GM06990 (cell line): ENCODE measurements at regions not wholly inside any gene's neighbourhood (a gene's known extent, or its start where the extent isn't known, plus 50 kb on each side); places are given as distances from the start of the nearest gene placed in this dataset.

Source experiments
- DNase-seq: peaks from one replicate; pipeline ENCODE4 v3.0.0-alpha.2; 2011; ENCODE audit not compliant: insufficient read length; ENCODE audit errors: extremely low read depth
- H3K27me3 ChIP-seq: replicated peaks from 2 replicates; pipeline ENCODE4 v1.6.0; 2011; ENCODE audit warnings: low read length; ENCODE audit not compliant: control insufficient read depth, insufficient read depth
- H3K36me3 ChIP-seq: 2 replicates; pipeline ENCODE4 v1.5.1; 2011; ENCODE audit warnings: low read length; ENCODE audit not compliant: control insufficient read depth, insufficient read depth
- H3K4me3 ChIP-seq: replicated peaks from 2 replicates; pipeline ENCODE4 v1.5.1; 2011; ENCODE audit warnings: low read depth, mild to moderate bottlenecking, control low read depth, low read length
- TF ChIP-seq, protein P1 (sequence below): IDR thresholded peaks from 2 replicates; pipeline ENCODE4 v1.5.1; 2011; ENCODE audit warnings: low read length, control low read depth, mild to moderate bottlenecking, inconsistent platforms; ENCODE audit not compliant: insufficient read depth, poor library complexity, severe bottlenecking

GRCh38 chr6:10042280-10042679 is 372.6 kb downstream of the TFAP2A start:
- Histone ChIP-seq H3K36me3 (no peaks in the 10 kb centered on the region), H3K4me3 (no peak overlapping the region), H3K27me3 (no peaks in the 10 kb centered on the region)
- DNase-seq = no peak
- TF ChIP-seq, protein P1, sequence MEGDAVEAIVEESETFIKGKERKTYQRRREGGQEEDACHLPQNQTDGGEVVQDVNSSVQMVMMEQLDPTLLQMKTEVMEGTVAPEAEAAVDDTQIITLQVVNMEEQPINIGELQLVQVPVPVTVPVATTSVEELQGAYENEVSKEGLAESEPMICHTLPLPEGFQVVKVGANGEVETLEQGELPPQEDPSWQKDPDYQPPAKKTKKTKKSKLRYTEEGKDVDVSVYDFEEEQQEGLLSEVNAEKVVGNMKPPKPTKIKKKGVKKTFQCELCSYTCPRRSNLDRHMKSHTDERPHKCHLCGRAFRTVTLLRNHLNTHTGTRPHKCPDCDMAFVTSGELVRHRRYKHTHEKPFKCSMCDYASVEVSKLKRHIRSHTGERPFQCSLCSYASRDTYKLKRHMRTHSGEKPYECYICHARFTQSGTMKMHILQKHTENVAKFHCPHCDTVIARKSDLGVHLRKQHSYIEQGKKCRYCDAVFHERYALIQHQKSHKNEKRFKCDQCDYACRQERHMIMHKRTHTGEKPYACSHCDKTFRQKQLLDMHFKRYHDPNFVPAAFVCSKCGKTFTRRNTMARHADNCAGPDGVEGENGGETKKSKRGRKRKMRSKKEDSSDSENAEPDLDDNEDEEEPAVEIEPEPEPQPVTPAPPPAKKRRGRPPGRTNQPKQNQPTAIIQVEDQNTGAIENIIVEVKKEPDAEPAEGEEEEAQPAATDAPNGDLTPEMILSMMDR = no peak

DNA sequence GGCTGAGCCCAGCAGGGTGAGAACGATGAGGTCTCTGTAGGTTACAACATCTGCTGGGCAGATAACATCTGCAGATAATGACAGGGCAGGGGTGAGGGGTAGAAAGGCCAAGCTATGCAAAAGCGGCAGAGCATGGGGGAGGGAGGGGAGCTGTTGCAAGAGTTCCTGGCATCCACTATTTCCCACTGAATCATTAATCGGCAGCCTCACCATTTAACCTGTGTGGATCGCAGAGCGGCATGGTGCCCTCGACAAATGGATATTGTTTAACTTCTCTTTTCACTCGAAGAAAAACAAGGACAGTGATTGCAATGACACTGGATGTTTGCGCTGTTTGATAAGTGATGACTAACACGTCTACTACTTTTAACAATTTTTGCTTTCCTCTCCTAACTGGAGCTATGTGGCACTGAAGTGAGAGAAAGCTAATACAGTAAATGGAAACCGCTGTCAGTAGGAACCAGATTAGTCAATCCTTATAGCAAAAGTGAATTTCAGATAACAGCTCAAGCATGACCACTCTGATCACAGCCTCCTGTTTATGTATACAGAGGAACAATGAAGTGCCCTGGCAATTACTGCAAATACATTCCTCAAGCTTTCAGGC is 381.5 kb downstream of the TFAP2A start:
- TF ChIP-seq, protein P1 = no peak
- Histone ChIP-seq H3K27me3 (no peaks in the 10 kb centered on the region), H3K36me3 (no peaks in the 10 kb centered on the region), H3K4me3 (no peak overlapping the region)
- no peak for DNase-seq

GRCh38 chr6:10031617-10032016 is 383.3 kb downstream of the TFAP2A start:
- Histone ChIP-seq H3K4me3 (no peak overlapping the region), H3K27me3 (no peaks in the 10 kb centered on the region), H3K36me3 (no peaks in the 10 kb centered on the region)
- no peak for DNase-seq
- TF ChIP-seq, protein P1 = no peak

DNA sequence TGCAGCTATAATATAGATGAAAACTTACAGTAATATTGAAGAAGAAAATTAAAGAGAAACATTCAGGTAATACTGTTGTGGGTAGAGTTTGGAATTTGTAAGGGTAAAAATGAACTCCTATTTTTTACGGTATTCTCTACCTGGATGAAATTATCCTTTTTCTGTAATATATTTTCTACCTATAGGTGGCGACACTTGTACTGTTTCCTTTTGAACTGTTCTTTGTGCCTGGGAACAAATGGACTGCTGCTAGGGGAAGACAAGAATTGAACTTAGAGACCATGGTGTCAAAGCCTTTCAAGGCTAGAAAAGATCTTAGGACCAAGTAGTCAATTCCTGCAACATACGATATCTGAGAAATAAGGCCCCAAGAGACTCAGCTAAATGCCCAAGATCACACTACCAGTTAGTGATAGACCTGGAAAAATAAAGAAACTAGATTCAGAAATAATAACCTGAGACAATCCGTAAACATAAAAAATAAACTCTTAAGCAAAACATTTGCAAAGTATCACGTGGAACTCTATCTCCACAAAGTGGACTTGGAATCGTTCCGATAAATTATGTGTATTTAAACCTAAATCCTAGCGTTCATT is 383.8 kb downstream of the TFAP2A start:
- no peaks in the 10 kb centered on the region for H3K27me3 ChIP-seq
- no peaks in the 10 kb centered on the region for H3K36me3 ChIP-seq
- TF ChIP-seq, protein P1 = peak; percentile 52
- no peak overlapping the region for H3K4me3 ChIP-seq
- no peak for DNase-seq

DNA sequence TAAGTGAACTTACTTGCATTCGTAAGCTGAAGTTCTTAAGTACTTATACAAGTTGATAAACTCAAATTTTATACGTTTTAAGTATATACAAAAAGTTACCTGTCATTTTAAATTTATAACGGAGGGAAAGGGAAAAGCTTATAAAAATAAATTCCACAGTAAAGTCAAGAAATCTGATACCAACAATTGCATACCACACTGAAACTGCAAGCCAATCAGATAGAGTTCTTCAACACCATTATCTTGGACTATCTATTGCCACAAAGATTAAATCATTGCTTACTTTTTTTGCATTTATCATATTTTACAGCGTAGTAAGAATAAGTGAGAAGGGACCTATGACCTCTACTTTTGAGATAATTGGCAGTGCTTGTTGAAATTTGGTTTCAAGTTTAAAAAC is 386.7 kb downstream of the TFAP2A start:
- DNase-seq = no peak
- no peaks in the 10 kb centered on the region for H3K27me3 ChIP-seq
- H3K4me3 ChIP-seq = no peak overlapping the region
- TF ChIP-seq, protein P1 = no peak
- H3K36me3 ChIP-seq = no peaks in the 10 kb centered on the region
